ENCODE measurements at regions not wholly inside any gene's neighbourhood (a gene's known extent, or its start where the extent isn't known, plus 50 kb on each side); places are given as distances from the start of the nearest gene placed in this dataset.

DNA sequence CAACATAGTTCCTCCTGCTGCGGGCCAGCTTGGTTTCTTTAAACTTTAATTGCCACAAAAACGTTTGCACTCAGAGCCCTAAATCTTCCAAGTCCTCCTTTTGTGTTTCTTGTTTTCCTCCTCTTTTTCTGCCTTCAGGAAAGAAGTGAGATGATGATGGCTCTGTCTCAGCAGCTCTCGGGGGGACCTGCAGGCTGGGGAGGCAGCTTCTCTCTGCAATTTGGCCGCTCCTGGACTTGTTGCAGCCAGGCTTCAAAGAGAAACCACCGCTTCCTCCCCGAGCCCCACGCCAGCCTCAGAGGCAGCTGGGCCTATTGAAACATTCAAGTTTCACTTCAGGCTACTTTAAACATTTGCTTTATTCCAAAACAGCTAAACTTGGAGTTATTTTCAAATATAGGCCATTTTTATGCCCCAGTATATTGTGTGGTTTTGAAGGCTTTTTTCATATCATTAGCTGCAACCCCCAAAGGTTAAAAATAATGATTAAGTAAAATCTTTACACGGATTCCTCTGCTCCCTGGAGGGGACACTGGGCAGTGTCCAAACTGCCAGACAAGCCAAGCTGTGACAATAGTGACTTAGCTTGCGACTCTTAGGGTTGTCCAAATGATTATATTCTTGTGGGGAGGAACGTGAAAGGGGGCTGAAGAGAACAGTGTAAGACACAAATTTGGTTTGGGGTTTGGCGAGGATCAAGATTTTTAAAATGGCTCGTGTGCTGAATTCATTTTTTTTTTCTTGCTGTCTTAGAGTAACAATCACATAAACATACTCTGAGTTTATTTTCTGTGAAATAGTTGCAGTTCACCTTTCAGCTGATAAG lies 330.8 kb downstream of the DLEU7 start (continued):
- TF ChIP-seq ZNF132 (tag by site-specific recombination; IDR thresholded peaks at IDR 0.05; ENCODE audit: borderline replicate concordance) (no peak), ZNF792 (tag by site-specific recombination; IDR thresholded peaks at IDR 0.05) (no peak), ZNF184 (tag by site-specific recombination; IDR thresholded peaks at IDR 0.05) (no peak), ZBTB1 (tag by site-specific recombination; IDR thresholded peaks at IDR 0.05) (0 out of 2 replicates have a peak, but pooled peaks have one; percentile 28), SCRT1 (tag by site-specific recombination; IDR thresholded peaks at IDR 0.05; ENCODE audit: borderline replicate concordance) (peak; percentile 62; the same call in 1 of the 2 replicates), ZNF426 (tag by site-specific recombination; IDR thresholded peaks at IDR 0.05) (no peak), ZNF335 (tag by site-specific recombination; conservative IDR thresholded peaks at IDR 0.05) (peak; percentile 15), ZNF623 (tag by site-specific recombination; IDR thresholded peaks at IDR 0.05) (no peak), ZNF585B (tag by site-specific recombination; IDR thresholded peaks at IDR 0.05) (no peak), YY1 (tag by site-specific recombination; IDR thresholded peaks at IDR 0.05) (0 out of 2 replicates have a peak, but pooled peaks have one; percentile 12), ZNF423 (tag by site-specific recombination; IDR thresholded peaks at IDR 0.05) (no peak), KLF9 (tag by site-specific recombination; IDR thresholded peaks at IDR 0.05; ENCODE audit: low read depth) (no peak), GFI1B (tag by site-specific recombination; IDR thresholded peaks at IDR 0.05) (no peak), ZNF707 (tag by site-specific recombination; IDR thresholded peaks at IDR 0.05) (no peak), ZNF837 (tag by site-specific recombination; IDR thresholded peaks at IDR 0.05) (no peak), ZNF677 (tag by site-specific recombination; IDR thresholded peaks at IDR 0.05) (no peak), SP7 (tag by site-specific recombination; IDR thresholded peaks at IDR 0.05) (0 out of 2 replicates have a peak, but pooled peaks have one; percentile 12), ZNF394 (tag by site-specific recombination; IDR thresholded peaks at IDR 0.05; ENCODE audit: borderline replicate concordance) (no peak), ZNF560 (tag by site-specific recombination; IDR thresholded peaks at IDR 0.05; ENCODE audit: borderline replicate concordance) (no peak), ZNF16 (tag by site-specific recombination; IDR thresholded peaks at IDR 0.05; ENCODE audit: low read depth) (no peak), SP3 (tag by site-specific recombination; IDR thresholded peaks at IDR 0.05) (no peak), SCRT2 (tag by site-specific recombination; IDR thresholded peaks at IDR 0.05) (peak; percentile 93)
- TF ChIP-seq, protein P1, sequence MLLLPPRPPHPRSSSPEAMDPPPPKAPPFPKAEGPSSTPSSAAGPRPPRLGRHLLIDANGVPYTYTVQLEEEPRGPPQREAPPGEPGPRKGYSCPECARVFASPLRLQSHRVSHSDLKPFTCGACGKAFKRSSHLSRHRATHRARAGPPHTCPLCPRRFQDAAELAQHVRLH (tag by site-specific recombination; IDR thresholded peaks at IDR 0.05): no peak
- TF ChIP-seq, protein P2, sequence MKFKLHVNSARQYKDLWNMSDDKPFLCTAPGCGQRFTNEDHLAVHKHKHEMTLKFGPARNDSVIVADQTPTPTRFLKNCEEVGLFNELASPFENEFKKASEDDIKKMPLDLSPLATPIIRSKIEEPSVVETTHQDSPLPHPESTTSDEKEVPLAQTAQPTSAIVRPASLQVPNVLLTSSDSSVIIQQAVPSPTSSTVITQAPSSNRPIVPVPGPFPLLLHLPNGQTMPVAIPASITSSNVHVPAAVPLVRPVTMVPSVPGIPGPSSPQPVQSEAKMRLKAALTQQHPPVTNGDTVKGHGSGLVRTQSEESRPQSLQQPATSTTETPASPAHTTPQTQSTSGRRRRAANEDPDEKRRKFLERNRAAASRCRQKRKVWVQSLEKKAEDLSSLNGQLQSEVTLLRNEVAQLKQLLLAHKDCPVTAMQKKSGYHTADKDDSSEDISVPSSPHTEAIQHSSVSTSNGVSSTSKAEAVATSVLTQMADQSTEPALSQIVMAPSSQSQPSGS (tag by site-specific recombination; IDR thresholded peaks at IDR 0.05; ENCODE audit: low read depth): no peak
- TF ChIP-seq, protein P3, sequence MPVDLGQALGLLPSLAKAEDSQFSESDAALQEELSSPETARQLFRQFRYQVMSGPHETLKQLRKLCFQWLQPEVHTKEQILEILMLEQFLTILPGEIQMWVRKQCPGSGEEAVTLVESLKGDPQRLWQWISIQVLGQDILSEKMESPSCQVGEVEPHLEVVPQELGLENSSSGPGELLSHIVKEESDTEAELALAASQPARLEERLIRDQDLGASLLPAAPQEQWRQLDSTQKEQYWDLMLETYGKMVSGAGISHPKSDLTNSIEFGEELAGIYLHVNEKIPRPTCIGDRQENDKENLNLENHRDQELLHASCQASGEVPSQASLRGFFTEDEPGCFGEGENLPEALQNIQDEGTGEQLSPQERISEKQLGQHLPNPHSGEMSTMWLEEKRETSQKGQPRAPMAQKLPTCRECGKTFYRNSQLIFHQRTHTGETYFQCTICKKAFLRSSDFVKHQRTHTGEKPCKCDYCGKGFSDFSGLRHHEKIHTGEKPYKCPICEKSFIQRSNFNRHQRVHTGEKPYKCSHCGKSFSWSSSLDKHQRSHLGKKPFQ (tag by site-specific recombination; IDR thresholded peaks at IDR 0.05): no peak
- TF ChIP-seq, protein P4, sequence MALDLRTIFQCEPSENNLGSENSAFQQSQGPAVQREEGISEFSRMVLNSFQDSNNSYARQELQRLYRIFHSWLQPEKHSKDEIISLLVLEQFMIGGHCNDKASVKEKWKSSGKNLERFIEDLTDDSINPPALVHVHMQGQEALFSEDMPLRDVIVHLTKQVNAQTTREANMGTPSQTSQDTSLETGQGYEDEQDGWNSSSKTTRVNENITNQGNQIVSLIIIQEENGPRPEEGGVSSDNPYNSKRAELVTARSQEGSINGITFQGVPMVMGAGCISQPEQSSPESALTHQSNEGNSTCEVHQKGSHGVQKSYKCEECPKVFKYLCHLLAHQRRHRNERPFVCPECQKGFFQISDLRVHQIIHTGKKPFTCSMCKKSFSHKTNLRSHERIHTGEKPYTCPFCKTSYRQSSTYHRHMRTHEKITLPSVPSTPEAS (tag by site-specific recombination; IDR thresholded peaks at IDR 0.05): no peak
- TF ChIP-seq, protein P5, sequence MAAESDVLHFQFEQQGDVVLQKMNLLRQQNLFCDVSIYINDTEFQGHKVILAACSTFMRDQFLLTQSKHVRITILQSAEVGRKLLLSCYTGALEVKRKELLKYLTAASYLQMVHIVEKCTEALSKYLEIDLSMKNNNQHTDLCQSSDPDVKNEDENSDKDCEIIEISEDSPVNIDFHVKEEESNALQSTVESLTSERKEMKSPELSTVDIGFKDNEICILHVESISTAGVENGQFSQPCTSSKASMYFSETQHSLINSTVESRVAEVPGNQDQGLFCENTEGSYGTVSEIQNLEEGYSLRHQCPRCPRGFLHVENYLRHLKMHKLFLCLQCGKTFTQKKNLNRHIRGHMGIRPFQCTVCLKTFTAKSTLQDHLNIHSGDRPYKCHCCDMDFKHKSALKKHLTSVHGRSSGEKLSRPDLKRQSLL (tag by site-specific recombination; IDR thresholded peaks at IDR 0.05): no peak

Measured in HEK293 (cell line).